NT2/D1 (cell line): ENCODE measurements at regions not wholly inside any gene's neighbourhood (a gene's known extent, or its start where the extent isn't known, plus 50 kb on each side); places are given as distances from the start of the nearest gene placed in this dataset.

ENCODE experiments used
- SUZ12 ChIP-seq: IDR thresholded peaks from 2 replicates; pipeline ENCODE4 v1.6.1; 2011; ENCODE audit not compliant: insufficient read length, insufficient read depth; ENCODE audit errors: extremely low read depth
- YY1 ChIP-seq: IDR thresholded peaks from 2 replicates; pipeline ENCODE4 v1.6.1; 2011; ENCODE audit not compliant: insufficient read length, insufficient read depth
- ZNF274 ChIP-seq: IDR thresholded peaks from 2 replicates; pipeline ENCODE4 v1.6.1; 2011; ENCODE audit warnings: mild to moderate bottlenecking, low read depth, low read length

DNA sequence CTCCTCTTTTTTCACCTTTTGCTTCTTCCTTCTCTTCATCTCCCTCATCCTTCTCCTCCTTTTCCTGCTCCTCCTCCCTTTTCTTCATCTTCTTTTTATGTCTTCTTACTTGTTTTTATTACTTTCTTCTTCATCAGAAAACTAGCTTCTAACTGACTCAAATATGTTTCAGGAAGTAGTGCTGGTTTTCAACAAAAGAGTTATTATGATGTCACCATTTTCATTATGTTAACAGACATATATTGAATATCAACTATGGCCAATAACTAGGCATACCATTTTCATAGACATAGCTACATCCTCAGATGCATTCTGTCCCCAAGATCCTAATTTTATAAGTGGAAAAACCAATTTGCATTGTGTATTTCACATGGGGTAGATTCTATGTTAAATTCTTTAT, 252.9 kb upstream of the PAPPA start:
- TF ChIP-seq ZNF274 = no peak
- TF ChIP-seq YY1 = no peak
- TF ChIP-seq SUZ12 = no peak
